Esophagus (tissue), 2 donors: ENCODE measurements at regions not wholly inside any gene's neighbourhood (a gene's known extent, or its start where the extent isn't known, plus 50 kb on each side); places are given as distances from the start of the nearest gene placed in this dataset.

Source experiments
- H3K27ac ChIP-seq, 2 donors: one replicate each; pipeline ENCODE4 v1.5.1; 2013; ENCODE audit warnings: low read depth in 2 of 2, mild to moderate bottlenecking in 2 of 2, inconsistent platforms in 1 of 2, low read length in 1 of 2, moderate library complexity in 1 of 2
- H3K27me3 ChIP-seq, 2 donors: one replicate each; pipeline ENCODE4 v1.6.1; 2013; ENCODE audit warnings: low read length in 2 of 2, control low read depth in 1 of 2, mild to moderate bottlenecking in 1 of 2; ENCODE audit not compliant: insufficient read depth in 2 of 2, control insufficient read depth in 1 of 2
- H3K36me3 ChIP-seq, 2 donors: one replicate each; pipeline ENCODE4 v1.6.1; 2013; ENCODE audit warnings: low read length in 1 of 2; ENCODE audit not compliant: control insufficient read depth in 2 of 2, insufficient read depth in 2 of 2
- H3K4me1 ChIP-seq, 2 donors: one replicate each; pipeline ENCODE4 v1.6.1; 2013; ENCODE audit warnings: low read length in 1 of 2; ENCODE audit not compliant: control insufficient read depth in 2 of 2, insufficient read depth in 2 of 2
- H3K4me3 ChIP-seq, 2 donors: one replicate each; pipeline ENCODE4 v1.5.1; 2013; ENCODE audit warnings: low read length in 2 of 2, mild to moderate bottlenecking in 2 of 2, low read depth in 1 of 2, moderate library complexity in 1 of 2
- H3K9me3 ChIP-seq, 2 donors: one replicate each; pipeline ENCODE4 v1.6.1; 2013; ENCODE audit warnings: mild to moderate bottlenecking in 2 of 2, low read depth in 1 of 2, low read length in 1 of 2, moderate library complexity in 1 of 2; ENCODE audit not compliant: control insufficient read depth in 2 of 2, insufficient read depth in 1 of 2
- WGBS, 2 donors: extraction: QIAGEN DNeasy Blood & Tissue Kit; methylation state at CpG; one replicate each; pipeline ENCODE4 v1.1.7; 2013; 5-methylcytosine and 5-hydroxymethylcytosine counted together
- donor health status: healthy with polysubstance abuse.
- donor health status: Bipolar disorder and iron deficiency.

DNA sequence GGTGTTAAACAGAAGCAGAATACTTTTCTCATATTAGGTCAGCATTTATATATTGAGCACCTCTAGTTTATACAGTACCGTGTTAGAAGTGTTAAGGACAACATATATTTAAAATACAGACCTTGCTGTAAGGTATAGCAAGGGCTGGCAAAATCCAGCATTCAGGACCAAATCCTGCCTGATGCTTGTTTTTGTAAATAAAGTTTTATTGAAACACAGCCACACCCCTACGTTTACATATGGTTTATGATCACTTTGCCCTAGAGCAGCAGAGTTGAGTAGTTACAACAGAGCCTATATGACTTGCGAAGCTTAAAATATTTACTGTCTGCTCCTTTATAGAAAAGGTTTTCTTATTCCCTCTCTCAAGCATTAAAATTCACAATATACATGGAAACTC is 877.3 kb downstream of the MCTP2 start:
- Histone ChIP-seq H3K4me3 (no peak overlapping the region), H3K27me3 (no peaks in the 10 kb centered on the region), H3K9me3 (no peaks in the 10 kb centered on the region), H3K27ac (no peak overlapping the region), H3K4me1 (no peaks in the 10 kb centered on the region), H3K36me3 (no peaks in the 10 kb centered on the region)
- 75 to 78% methylated on average over 3 of the region's 3 CpGs for WGBS, 2 donors

DNA sequence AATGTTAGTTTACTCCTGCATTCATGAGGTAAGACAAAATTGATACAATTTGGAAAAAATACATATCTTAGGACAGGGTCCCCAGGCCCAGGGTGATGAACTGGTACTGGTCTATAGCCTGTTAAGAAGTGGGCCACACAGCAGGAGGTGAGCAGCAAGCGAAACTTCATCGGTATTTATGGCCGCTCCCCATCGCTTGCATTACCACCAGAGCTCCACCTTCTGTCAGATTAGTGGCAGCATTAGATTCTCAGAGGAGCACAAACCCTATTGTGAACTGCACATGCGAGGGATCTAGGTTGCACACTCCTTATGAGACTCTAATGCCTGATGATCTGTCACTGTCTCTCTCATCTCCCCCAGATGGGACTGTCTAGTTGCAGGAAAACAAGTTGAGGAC is 880.6 kb downstream of the MCTP2 start:
- H3K9me3 ChIP-seq, result no peaks in the 10 kb centered on the region
- H3K4me3 ChIP-seq, result no peak overlapping the region
- no peaks in the 10 kb centered on the region for H3K36me3 ChIP-seq
- H3K27ac ChIP-seq, result no peak overlapping the region
- H3K27me3 ChIP-seq, result no peaks in the 10 kb centered on the region
- WGBS, 2 donors, result 90 to 95% methylated on average over 5 of the region's 5 CpGs
- H3K4me1 ChIP-seq, result no peaks in the 10 kb centered on the region

DNA sequence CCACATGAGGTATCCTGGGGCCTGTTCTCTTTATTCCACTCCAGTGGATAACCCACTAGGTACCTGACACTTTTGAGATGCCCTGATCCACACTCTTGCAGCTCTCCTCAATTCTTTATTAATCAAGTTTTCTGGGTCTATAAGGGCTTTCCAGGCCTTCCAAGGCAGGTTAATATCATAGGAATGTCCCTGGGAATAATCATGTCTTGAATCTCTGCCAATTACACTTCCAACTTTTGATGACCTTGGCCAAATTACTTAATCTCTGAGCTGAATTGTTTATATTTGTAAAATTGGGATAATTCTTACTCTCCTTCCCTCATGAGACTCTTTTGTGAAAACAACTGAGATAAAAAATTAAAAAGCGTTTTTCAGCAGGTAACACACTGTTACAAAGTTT is 881.7 kb downstream of the MCTP2 start:
- H3K9me3 ChIP-seq, result no peaks in the 10 kb centered on the region
- WGBS, 2 donors, result 75 to 77% methylated on average over 1 of the region's 1 CpG
- no peaks in the 10 kb centered on the region for H3K27me3 ChIP-seq
- H3K4me1 ChIP-seq, result no peaks in the 10 kb centered on the region
- no peaks in the 10 kb centered on the region for H3K36me3 ChIP-seq
- H3K4me3 ChIP-seq, result no peak overlapping the region
- no peak overlapping the region for H3K27ac ChIP-seq

DNA sequence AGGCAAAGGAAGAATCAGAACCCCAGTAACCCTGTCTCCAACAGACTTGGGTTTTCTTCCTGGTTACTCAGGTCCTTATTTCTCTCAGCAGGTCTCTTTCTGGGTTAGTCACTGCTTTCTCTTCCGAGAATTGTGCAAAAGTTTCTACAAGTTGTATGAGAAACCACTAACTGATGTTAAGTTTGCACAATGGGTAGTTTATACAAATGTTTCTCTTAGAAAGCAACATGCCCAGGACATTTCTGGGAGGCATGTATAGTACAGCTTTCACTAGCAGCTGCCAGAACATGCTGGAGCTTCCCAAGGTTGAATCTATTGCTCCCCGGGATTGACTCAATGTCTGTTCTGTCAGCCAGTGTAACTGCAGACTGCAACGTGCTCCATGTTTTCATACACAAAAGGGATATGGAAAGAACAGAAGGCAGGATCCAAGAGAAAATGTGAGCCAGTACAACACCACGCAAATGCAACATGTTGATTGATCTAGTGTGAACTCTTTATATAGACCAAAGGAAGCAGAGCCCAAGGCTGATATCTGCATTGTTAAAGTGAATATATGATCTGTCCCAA is 887.8 kb downstream of the MCTP2 start:
- Histone ChIP-seq H3K9me3 (peaks cover 0 to 2% of the 10 kb centered on the region in 2 donors), H3K4me3 (no peak overlapping the region), H3K27ac (no peak overlapping the region), H3K27me3 (no peaks in the 10 kb centered on the region), H3K4me1 (no peaks in the 10 kb centered on the region), H3K36me3 (no peaks in the 10 kb centered on the region)
- WGBS, 2 donors, result 72 to 75% methylated on average over 4 of the region's 4 CpGs

DNA sequence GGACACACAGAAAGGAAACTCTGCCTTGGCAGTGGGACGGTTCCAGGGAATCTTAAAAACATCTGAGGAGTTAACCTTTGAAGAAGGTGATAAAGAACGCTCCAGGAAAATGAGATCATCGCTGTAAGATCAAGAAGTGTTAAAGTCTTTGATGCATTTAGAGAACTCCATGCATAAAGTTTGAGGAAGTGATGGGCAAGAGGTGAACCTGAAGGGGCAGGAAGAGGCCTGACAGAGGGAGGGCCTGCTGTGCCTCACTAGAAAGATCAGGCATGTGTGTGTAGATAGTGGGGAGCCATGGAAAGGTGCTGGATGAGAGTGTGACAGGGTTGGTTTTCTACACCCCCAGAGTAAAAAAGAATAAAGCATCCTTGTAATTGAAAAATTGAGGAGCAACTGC is 889.2 kb downstream of the MCTP2 start:
- Histone ChIP-seq H3K4me1 (no peaks in the 10 kb centered on the region), H3K27ac (no peak overlapping the region), H3K4me3 (no peak overlapping the region), H3K36me3 (no peaks in the 10 kb centered on the region), H3K27me3 (no peaks in the 10 kb centered on the region), H3K9me3 (peaks cover 0 to 2% of the 10 kb centered on the region in 2 donors)
- 73% methylated on average over 3 of the region's 3 CpGs for WGBS, 2 donors

DNA sequence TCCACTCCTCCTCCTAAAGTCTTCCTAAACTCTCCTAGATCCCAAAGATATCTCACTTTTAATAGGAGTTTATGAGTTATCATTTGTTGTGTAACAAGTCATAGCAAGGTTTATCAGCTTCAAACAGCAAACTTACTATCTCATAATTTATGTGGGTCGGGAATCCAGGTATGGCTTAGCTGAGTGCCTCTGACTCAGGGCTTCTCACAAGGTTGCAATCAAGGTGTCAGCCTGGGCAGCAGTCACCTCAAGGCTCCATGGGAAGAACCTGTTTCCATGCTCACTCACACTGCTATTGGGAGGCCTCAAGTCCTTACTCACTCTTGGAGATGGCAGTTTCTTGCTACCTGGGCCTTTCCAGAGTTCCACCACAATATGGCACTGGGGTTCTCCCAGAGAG is 889.8 kb downstream of the MCTP2 start:
- Histone ChIP-seq H3K27me3 (no peaks in the 10 kb centered on the region), H3K4me3 (no peak overlapping the region), H3K9me3 (peaks cover 0 to 2% of the 10 kb centered on the region in 2 donors), H3K27ac (no peak overlapping the region), H3K36me3 (no peaks in the 10 kb centered on the region), H3K4me1 (no peaks in the 10 kb centered on the region)
- 71 to 83% methylated on average over 1 of the region's 1 CpG for WGBS, 2 donors

DNA sequence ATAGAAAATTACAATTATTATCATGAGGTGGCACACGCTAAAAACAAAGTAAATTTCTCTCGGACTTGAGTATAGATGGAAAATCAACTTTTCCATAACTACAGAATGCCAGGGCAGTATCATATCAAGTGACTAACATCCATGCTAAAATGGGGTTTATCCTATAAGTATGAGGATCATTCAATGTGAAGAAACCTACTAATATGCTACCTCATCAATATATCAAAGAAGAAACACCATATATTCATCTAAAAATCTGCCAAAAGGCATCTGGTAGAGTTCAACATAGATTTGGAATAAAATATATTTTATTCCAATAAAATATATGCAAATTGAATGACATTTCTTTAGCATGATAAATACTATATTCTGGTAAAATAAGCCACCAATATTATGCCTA is 894.4 kb downstream of the MCTP2 start:
- 85 to 94% methylated on average over 2 of the region's 2 CpGs for WGBS, 2 donors
- Histone ChIP-seq H3K27ac (no peak overlapping the region), H3K4me1 (no peaks in the 10 kb centered on the region), H3K27me3 (no peaks in the 10 kb centered on the region), H3K4me3 (no peak overlapping the region), H3K36me3 (no peaks in the 10 kb centered on the region), H3K9me3 (peaks cover 0 to 2% of the 10 kb centered on the region in 2 donors)

DNA sequence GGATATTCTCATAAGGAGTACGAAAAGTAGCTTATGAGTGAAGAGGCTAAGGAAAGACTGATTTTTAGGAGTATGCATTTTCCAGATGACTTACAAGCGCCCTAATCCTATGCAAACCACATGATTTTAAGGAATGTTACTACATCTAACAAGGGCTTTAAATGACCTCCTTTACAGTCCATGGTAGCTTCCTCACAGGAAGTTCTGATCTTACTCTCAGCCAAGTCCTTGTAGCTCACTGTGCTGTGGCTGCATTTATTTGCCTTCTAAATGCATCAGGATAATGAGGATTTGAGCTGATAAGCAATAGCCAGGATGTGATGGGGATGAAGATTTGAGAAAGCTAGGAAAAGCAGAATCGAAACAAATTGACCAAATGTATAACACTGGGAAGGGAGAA is 896.0 kb downstream of the MCTP2 start:
- Histone ChIP-seq H3K4me3 (no peak overlapping the region), H3K36me3 (no peaks in the 10 kb centered on the region), H3K9me3 (no peaks in the 10 kb centered on the region), H3K27ac (no peak overlapping the region), H3K27me3 (no peaks in the 10 kb centered on the region), H3K4me1 (no peaks in the 10 kb centered on the region)
- WGBS, 2 donors, result 68 to 77% methylated on average over 3 of the region's 3 CpGs

DNA sequence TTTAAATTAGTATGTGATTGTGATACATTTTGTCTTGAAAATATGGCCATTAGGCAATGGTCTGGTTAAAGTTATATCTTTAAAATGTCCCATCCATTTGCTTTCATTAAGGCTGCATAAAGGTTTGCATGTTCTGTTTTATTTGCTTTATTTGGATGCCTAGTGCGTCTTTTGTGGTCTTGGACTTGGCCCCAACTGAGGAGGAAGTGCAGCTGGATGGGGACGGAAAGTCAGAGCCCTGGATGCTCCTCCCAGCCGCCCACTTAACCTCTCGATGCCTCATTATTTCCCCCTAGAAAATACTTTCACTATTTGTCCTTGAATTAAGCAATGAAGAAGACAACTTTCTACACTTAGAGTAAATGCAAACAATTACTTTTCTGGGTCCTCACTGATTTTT is 898.2 kb downstream of the MCTP2 start:
- no peaks in the 10 kb centered on the region for H3K4me1 ChIP-seq
- no peaks in the 10 kb centered on the region for H3K9me3 ChIP-seq
- H3K27ac ChIP-seq, result no peak overlapping the region
- H3K36me3 ChIP-seq, result no peaks in the 10 kb centered on the region
- no peaks in the 10 kb centered on the region for H3K27me3 ChIP-seq
- 32 to 35% methylated on average over 4 of the region's 4 CpGs for WGBS, 2 donors
- no peak overlapping the region for H3K4me3 ChIP-seq

DNA sequence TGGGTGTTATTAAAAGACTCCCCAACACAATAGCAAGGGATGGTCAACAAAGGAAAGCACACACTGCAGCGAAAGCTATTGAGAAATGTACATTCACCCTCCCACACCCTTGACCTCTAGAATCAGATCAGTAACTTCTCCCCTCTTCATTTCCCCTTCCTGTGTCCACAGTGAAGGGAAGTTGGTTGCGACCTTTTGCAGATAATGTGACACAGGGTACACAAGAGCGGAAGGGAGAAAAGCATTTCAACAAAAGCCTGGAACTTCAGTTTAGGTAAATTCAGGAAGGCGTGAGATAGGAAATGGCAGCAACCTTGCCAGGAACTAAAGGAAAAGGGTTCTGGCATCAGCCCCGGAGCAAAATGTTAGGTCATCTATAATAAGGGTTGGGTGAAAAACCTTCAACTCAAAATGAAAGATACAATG is 899.8 kb downstream of the MCTP2 start:
- Histone ChIP-seq H3K36me3 (no peaks in the 10 kb centered on the region), H3K4me3 (no peak overlapping the region), H3K27me3 (no peaks in the 10 kb centered on the region), H3K4me1 (no peaks in the 10 kb centered on the region), H3K27ac (no peak overlapping the region), H3K9me3 (no peaks in the 10 kb centered on the region)
- WGBS, 2 donors, result 47 to 52% methylated on average over 5 of the region's 5 CpGs
